CD4-positive, alpha-beta T cell (primary cell): ENCODE measurements at regions not wholly inside any gene's neighbourhood (a gene's known extent, or its start where the extent isn't known, plus 50 kb on each side); places are given as distances from the start of the nearest gene placed in this dataset.

ENCODE experiments used
- ATAC-seq: fragments of 200-7000 bp; cut with Tn5 transposase; one replicate; pipeline ENCODE4 v1.10.0; 2022; ENCODE audit warnings: mild to moderate bottlenecking; ENCODE audit not compliant: poor library complexity
- CTCF ChIA-PET: fragments of 350-600 bp; sonication (Branson Sonifier 250); formaldehyde crosslinking; loops from one replicate; lab custom pipeline; 2021; ENCODE audit warnings: antibody characterized with exemption, inconsistent platforms; lab: Charles Lee
- POLR2A ChIA-PET: fragments of 350-600 bp; sonication (Branson Sonifier 250); formaldehyde crosslinking; loops from one replicate; lab custom pipeline; 2021; ENCODE audit warnings: antibody characterized with exemption, inconsistent platforms; lab: Charles Lee
- DNase-seq, 14 experiments: peaks; one replicate each; pipeline ENCODE4 v3.0.0-alpha.2; 2013 to 2020; ENCODE audit warnings: mixed read lengths in 2 of 14
- H3K27ac ChIP-seq, 2 donors: one replicate each; pipeline versions ENCODE4 v1.5.1 to v1.7.0; 2013; ENCODE audit warnings: low read length in 2 of 2, low read depth in 1 of 2, mild to moderate bottlenecking in 1 of 2
- H3K27me3 ChIP-seq, 2 experiments: 1 replicate in 1 of 2; 2 replicates in 1 of 2; pipeline versions ENCODE4 v1.6.1 to v1.7.0; 2013; ENCODE audit warnings: low read length in 2 of 2, control low read depth in 1 of 2, mild to moderate bottlenecking in 1 of 2, moderate library complexity in 1 of 2; ENCODE audit not compliant: insufficient read depth in 2 of 2, control insufficient read depth in 1 of 2
- H3K36me3 ChIP-seq: one replicate; pipeline ENCODE4 v1.6.1; 2013; ENCODE audit warnings: low read length, control low read depth; ENCODE audit not compliant: insufficient read depth
- H3K4me1 ChIP-seq: one replicate; pipeline ENCODE4 v1.6.1; 2013; ENCODE audit warnings: low read length, control low read depth; ENCODE audit not compliant: insufficient read depth
- H3K4me3 ChIP-seq: one replicate; pipeline ENCODE4 v1.5.1; 2013; ENCODE audit warnings: mild to moderate bottlenecking, low read length, moderate library complexity
- H3K9me3 ChIP-seq, 2 experiments: 1 replicate in 1 of 2; 2 replicates in 1 of 2; pipeline versions ENCODE4 v1.6.1 to v1.7.0; 2013; ENCODE audit warnings: low read length in 2 of 2, mild to moderate bottlenecking in 2 of 2, control low read depth in 1 of 2, moderate library complexity in 1 of 2; ENCODE audit not compliant: control insufficient read depth in 1 of 2, insufficient read depth in 1 of 2
- H3K27ac Mint-ChIP-seq: one replicate; pipeline ENCODE4 v1.8.0; 2020; ENCODE audit warnings: mixed read lengths
- H3K27me3 Mint-ChIP-seq: one replicate; pipeline ENCODE4 v1.8.0; 2021; ENCODE audit warnings: mixed read lengths
- H3K36me3 Mint-ChIP-seq: one replicate; pipeline ENCODE4 v1.8.0; 2021; ENCODE audit warnings: low read depth, mixed read lengths
- H3K4me1 Mint-ChIP-seq: one replicate; pipeline ENCODE4 v1.8.0; 2021; ENCODE audit warnings: low read depth, mixed read lengths
- H3K4me3 Mint-ChIP-seq: one replicate; pipeline ENCODE4 v1.8.0; 2020; ENCODE audit warnings: mild to moderate bottlenecking, mixed read lengths
- H3K9me3 Mint-ChIP-seq: one replicate; pipeline ENCODE4 v1.8.0; 2020; ENCODE audit warnings: mixed read lengths
- CTCF ChIP-seq: fragments of 200-600 bp; IDR thresholded peaks from one replicate; pipeline ENCODE4 v1.8.0; 2022; ENCODE audit warnings: antibody characterized with exemption, mild to moderate bottlenecking
- intact Hi-C, 2 experiments: fragments of 100-400 bp; cut with DNase I in 1 of 2; cut with micrococcal nuclease in 1 of 2; formaldehyde crosslinking; loops; one replicate each; pipeline versions ENCODE4 v1.15.1 to v1.9.0; 2023 to 2025; cut with DNase I, micrococcal nuclease

- intact Hi-C loops: no loop called here
- no peaks in the 10 kb centered on the region for H3K9me3 ChIP-seq
- H3K27ac ChIP-seq: no peak overlapping the region
- ATAC-seq (no peak), DNase-seq (no peak)
- Mint-ChIP-seq H3K27ac (no peak overlapping the region), H3K9me3 (no peaks in the 10 kb centered on the region), H3K4me1 (no peaks in the 10 kb centered on the region), H3K27me3 (no peaks in the 10 kb centered on the region), H3K36me3 (no peaks in the 10 kb centered on the region), H3K4me3 (no peak overlapping the region)
- CTCF ChIA-PET: no interaction called here
- no peak for TF ChIP-seq CTCF
- H3K4me3 ChIP-seq: no peak overlapping the region
- H3K4me1 ChIP-seq: no peaks in the 10 kb centered on the region
- H3K27me3 ChIP-seq: no peaks in the 10 kb centered on the region
- POLR2A ChIA-PET: no interaction called here
- no peaks in the 10 kb centered on the region for H3K36me3 ChIP-seq
Measured at GRCh38 chr13:104798486-104798885, 1732.3 kb upstream of the SLC10A2 start.

GRCh38 chr13:104796581-104796980 is 1730.4 kb upstream of the SLC10A2 start:
- H3K4me1 Mint-ChIP-seq: no peaks in the 10 kb centered on the region
- DNase-seq (no peak), ATAC-seq (no peak)
- ChIA-PET POLR2A (no interaction called here), CTCF (no interaction called here)
- no peak overlapping the region for H3K27ac Mint-ChIP-seq
- no peaks in the 10 kb centered on the region for H3K9me3 ChIP-seq
- H3K27ac ChIP-seq: no peak overlapping the region
- no peak overlapping the region for H3K4me3 Mint-ChIP-seq
- no peaks in the 10 kb centered on the region for H3K36me3 ChIP-seq
- H3K9me3 Mint-ChIP-seq: no peaks in the 10 kb centered on the region
- no peak for TF ChIP-seq CTCF
- no peaks in the 10 kb centered on the region for H3K4me1 ChIP-seq
- no peaks in the 10 kb centered on the region for H3K36me3 Mint-ChIP-seq
- intact Hi-C loops: no loop called here
- H3K27me3 ChIP-seq: no peaks in the 10 kb centered on the region
- H3K27me3 Mint-ChIP-seq: no peaks in the 10 kb centered on the region
- H3K4me3 ChIP-seq: no peak overlapping the region

- H3K27me3 Mint-ChIP-seq: no peaks in the 10 kb centered on the region
- no peak overlapping the region for H3K27ac Mint-ChIP-seq
- Histone ChIP-seq H3K4me3 (no peak overlapping the region), H3K9me3 (peaks cover 0 to 6% of the 10 kb centered on the region in 2 experiments), H3K4me1 (no peaks in the 10 kb centered on the region), H3K27me3 (no peaks in the 10 kb centered on the region), H3K36me3 (no peaks in the 10 kb centered on the region), H3K27ac (no peak overlapping the region)
- H3K4me3 Mint-ChIP-seq: no peak overlapping the region
- no peaks in the 10 kb centered on the region for H3K36me3 Mint-ChIP-seq
- intact Hi-C loops: no loop called here
- ChIA-PET CTCF (no interaction called here), POLR2A (no interaction called here)
- TF ChIP-seq CTCF: no peak
- H3K9me3 Mint-ChIP-seq: no peaks in the 10 kb centered on the region
- ATAC-seq: no peak
- no peak for DNase-seq
- H3K4me1 Mint-ChIP-seq: no peaks in the 10 kb centered on the region
Measured at GRCh38 chr13:104785952-104786351, 1719.7 kb upstream of the SLC10A2 start.
